HL-60 (cell line): ENCODE measurements at regions not wholly inside any gene's neighbourhood (a gene's known extent, or its start where the extent isn't known, plus 50 kb on each side); places are given as distances from the start of the nearest gene placed in this dataset.

ENCODE experiments used
- DNase-seq, 2 experiments: peaks; one replicate each; pipeline ENCODE4 v3.0.0-alpha.2; 2010 to 2020; ENCODE audit warnings: low read depth in 1 of 2, low spot score in 1 of 2
- H3K27ac ChIP-seq: fragments of 250-450 bp; sonication (Bioruptor Pico); replicated peaks from 2 replicates; pipeline ENCODE4 v1.5.1; 2020; ENCODE audit warnings: mild to moderate bottlenecking, moderate library complexity
- H3K27me3 ChIP-seq: fragments of 250-450 bp; sonication (Bioruptor Pico); 2 replicates; pipeline ENCODE4 v1.5.1; 2021; ENCODE audit warnings: mild to moderate bottlenecking, moderate library complexity; ENCODE audit not compliant: insufficient read depth, poor library complexity, severe bottlenecking
- H3K4me3 ChIP-seq: replicated peaks from 2 replicates; pipeline ENCODE4 v1.5.1; 2011; ENCODE audit warnings: mild to moderate bottlenecking, control low read depth, low read length; ENCODE audit not compliant: insufficient read depth
- CTCF ChIP-seq: IDR thresholded peaks from one replicate; pipeline ENCODE4 v1.5.1; 2011; ENCODE audit warnings: low read length, control low read depth, inconsistent platforms; ENCODE audit not compliant: insufficient read depth
- GABPA ChIP-seq: IDR thresholded peaks from 2 replicates; pipeline ENCODE4 v1.6.1; 2012; ENCODE audit warnings: low read depth
- POLR2AphosphoS5 ChIP-seq: IDR thresholded peaks from 2 replicates; pipeline ENCODE4 v1.6.1; 2012; ENCODE audit warnings: low read depth
- REST ChIP-seq: IDR thresholded peaks from 2 replicates; pipeline ENCODE4 v1.6.1; 2012; ENCODE audit warnings: low read depth; ENCODE audit not compliant: insufficient replicate concordance
- SPI1 ChIP-seq: IDR thresholded peaks from 2 replicates; pipeline ENCODE4 v1.6.1; 2012; ENCODE audit warnings: low read depth, mild to moderate bottlenecking, borderline replicate concordance

GRCh38 chr15:53847745-53848144, 88.3 kb upstream of the WDR72 start:
- TF ChIP-seq CTCF: no peak
- TF ChIP-seq REST: no peak
- TF ChIP-seq POLR2AphosphoS5: no peak
- TF ChIP-seq SPI1: no peak
- TF ChIP-seq GABPA: no peak
- H3K27ac ChIP-seq: no peak overlapping the region
- no peak overlapping the region for H3K4me3 ChIP-seq
- no peaks in the 10 kb centered on the region for H3K27me3 ChIP-seq
- no peak for DNase-seq

- TF ChIP-seq SPI1 (no peak), CTCF (no peak), GABPA (no peak), POLR2AphosphoS5 (no peak), REST (no peak)
- DNase-seq: no peak
- Histone ChIP-seq H3K4me3 (no peak overlapping the region), H3K27ac (no peak overlapping the region), H3K27me3 (no peaks in the 10 kb centered on the region)
Measured at GRCh38 chr15:53844634-53845033, 85.2 kb upstream of the WDR72 start.

- no peak for TF ChIP-seq GABPA
- no peak for TF ChIP-seq CTCF
- no peak for TF ChIP-seq POLR2AphosphoS5
- no peak for TF ChIP-seq REST
- TF ChIP-seq SPI1: peak; percentile 56; the same call in 1 of the 2 replicates
- Histone ChIP-seq H3K4me3 (no peak overlapping the region), H3K27ac (no peak overlapping the region), H3K27me3 (no peaks in the 10 kb centered on the region)
- DNase-seq: no peak
Measured at GRCh38 chr15:53843869-53844569, 84.6 kb upstream of the WDR72 start.
